ENCODE measurements at regions not wholly inside any gene's neighbourhood (a gene's known extent, or its start where the extent isn't known, plus 50 kb on each side); places are given as distances from the start of the nearest gene placed in this dataset.

DNA sequence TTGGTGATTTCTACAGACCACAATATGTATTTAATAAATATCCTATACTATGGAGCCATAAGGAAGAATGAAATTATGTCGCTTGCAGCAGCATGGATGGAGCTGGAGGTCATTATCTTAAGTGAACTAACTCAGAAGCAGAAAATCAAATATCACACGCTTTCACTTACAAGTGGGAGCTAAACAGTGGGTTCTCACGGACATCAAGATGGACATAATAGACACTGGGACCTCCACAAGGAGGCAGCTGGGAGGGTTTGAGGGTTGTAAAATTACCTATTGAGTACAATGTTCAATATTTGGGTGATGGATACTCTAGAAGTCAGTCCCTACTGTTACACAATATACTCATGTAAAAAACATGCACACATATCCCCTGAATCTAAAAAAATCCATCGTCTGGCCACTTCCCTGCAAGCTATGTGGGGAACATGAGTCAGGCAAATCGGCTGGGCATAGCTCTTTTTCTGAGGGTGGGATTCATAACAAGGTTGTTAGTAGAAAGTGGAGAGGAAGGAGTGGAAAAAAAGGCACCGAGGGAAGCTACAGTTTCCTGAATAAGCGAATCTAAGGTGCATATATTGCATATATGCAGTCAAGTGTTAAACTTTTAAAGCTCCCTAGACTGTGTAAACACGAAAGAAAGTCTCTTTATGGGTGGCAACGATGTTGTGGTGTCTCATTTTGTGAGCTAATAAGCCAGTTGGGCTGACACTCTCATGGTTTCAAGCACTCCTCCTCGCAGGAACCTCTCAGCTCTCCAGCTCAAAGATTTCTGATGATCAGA lies 135.2 kb upstream of the CPHXL start:
- Histone ChIP-seq H3K36me3 (ENCODE audit: insufficient read depth) (no peaks in the 10 kb centered on the region), H3K27me3 (ENCODE audit: insufficient read depth) (no peaks in the 10 kb centered on the region; the same call in 1 of the 2 replicates), H3K4me3 (no peak overlapping the region), H4K20me1 (replicated peaks; ENCODE audit: insufficient read depth) (peaks cover 3% of the 10 kb centered on the region; the same call in 1 of the 2 replicates), H3F3A (replicated peaks; ENCODE audit: low read depth) (no peaks in the 10 kb centered on the region), H3K4me1 (ENCODE audit: insufficient read depth) (0 out of 2 replicates have a peak, but pooled peaks cover under 1% of the 10 kb centered on the region), H3K27ac (ENCODE audit: low read depth) (no peak overlapping the region), H3K79me2 (replicated peaks; ENCODE audit: insufficient read depth) (no peaks in the 10 kb centered on the region), H3K9me2 (ENCODE audit: insufficient read depth) (no peaks in the 10 kb centered on the region), H2AFZ (no peak overlapping the region), H3K4me2 (no peak overlapping the region)
- no peak overlapping the region for H3K4me3 Mint-ChIP-seq
- H3K9me3 Mint-ChIP-seq, result peaks cover 44% of the 10 kb centered on the region
- no peak overlapping the region for H3K27ac Mint-ChIP-seq
- ATAC-seq, result no peak
- DNase-seq (ENCODE audit: low spot score), result no peak
- no peaks in the 10 kb centered on the region for H3K4me1 Mint-ChIP-seq
- no peak for TF ChIP-seq CREB1 (CRISPR knock-in tag; IDR thresholded peaks at IDR 0.05; ENCODE audit: low read depth)
- TF ChIP-seq EZH2 (IDR thresholded peaks at IDR 0.05; ENCODE audit: low read depth, unreplicated experiment), result no peak
- H3K36me3 Mint-ChIP-seq (ENCODE audit: low read depth), result no peaks in the 10 kb centered on the region
- peaks cover 4% of the 10 kb centered on the region for H3K27me3 Mint-ChIP-seq (ENCODE audit: insufficient read depth, low read depth, poor library complexity)

DNA sequence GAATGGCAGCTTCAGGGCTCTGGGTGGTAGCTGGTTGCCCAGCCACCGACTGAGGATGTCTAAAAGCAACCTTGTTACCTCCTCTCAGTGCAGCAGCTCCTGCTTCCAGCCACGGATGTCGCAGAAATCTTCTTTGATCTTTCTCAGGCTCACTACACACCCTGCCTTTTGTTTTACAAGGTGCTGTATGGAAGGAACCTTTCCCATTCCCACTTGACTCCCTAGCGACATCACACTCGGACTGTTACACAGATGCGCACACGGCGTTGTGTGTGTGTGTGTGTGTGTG lies 135.8 kb upstream of the CPHXL start:
- H3K9me3 Mint-ChIP-seq, result peaks cover 43% of the 10 kb centered on the region
- H3K4me3 Mint-ChIP-seq, result no peak overlapping the region
- Histone ChIP-seq H3K4me3 (no peak overlapping the region), H3K4me2 (no peak overlapping the region), H3F3A (replicated peaks; ENCODE audit: low read depth) (no peaks in the 10 kb centered on the region), H3K4me1 (ENCODE audit: insufficient read depth) (0 out of 2 replicates have a peak, but pooled peaks cover 3% of the 10 kb centered on the region), H3K9me2 (ENCODE audit: insufficient read depth) (no peaks in the 10 kb centered on the region), H3K27ac (ENCODE audit: low read depth) (no peak overlapping the region), H3K36me3 (ENCODE audit: insufficient read depth) (no peaks in the 10 kb centered on the region), H4K20me1 (replicated peaks; ENCODE audit: insufficient read depth) (peaks cover 3% of the 10 kb centered on the region; the same call in 1 of the 2 replicates), H2AFZ (no peak overlapping the region), H3K27me3 (ENCODE audit: insufficient read depth) (no peaks in the 10 kb centered on the region; the same call in 1 of the 2 replicates), H3K79me2 (replicated peaks; ENCODE audit: insufficient read depth) (no peaks in the 10 kb centered on the region)
- H3K4me1 Mint-ChIP-seq, result no peaks in the 10 kb centered on the region
- H3K27me3 Mint-ChIP-seq (ENCODE audit: insufficient read depth, low read depth, poor library complexity), result peaks cover 4% of the 10 kb centered on the region
- no peaks in the 10 kb centered on the region for H3K36me3 Mint-ChIP-seq (ENCODE audit: low read depth)
- ATAC-seq, result no peak
- H3K27ac Mint-ChIP-seq, result no peak overlapping the region
- no peak for DNase-seq (ENCODE audit: low spot score)
- TF ChIP-seq STAT1 (IDR thresholded peaks at IDR 0.05; ENCODE audit: unreplicated experiment), result no peak
- no peak for TF ChIP-seq CREB1 (CRISPR knock-in tag; IDR thresholded peaks at IDR 0.05; ENCODE audit: low read depth)
- TF ChIP-seq, protein P1, sequence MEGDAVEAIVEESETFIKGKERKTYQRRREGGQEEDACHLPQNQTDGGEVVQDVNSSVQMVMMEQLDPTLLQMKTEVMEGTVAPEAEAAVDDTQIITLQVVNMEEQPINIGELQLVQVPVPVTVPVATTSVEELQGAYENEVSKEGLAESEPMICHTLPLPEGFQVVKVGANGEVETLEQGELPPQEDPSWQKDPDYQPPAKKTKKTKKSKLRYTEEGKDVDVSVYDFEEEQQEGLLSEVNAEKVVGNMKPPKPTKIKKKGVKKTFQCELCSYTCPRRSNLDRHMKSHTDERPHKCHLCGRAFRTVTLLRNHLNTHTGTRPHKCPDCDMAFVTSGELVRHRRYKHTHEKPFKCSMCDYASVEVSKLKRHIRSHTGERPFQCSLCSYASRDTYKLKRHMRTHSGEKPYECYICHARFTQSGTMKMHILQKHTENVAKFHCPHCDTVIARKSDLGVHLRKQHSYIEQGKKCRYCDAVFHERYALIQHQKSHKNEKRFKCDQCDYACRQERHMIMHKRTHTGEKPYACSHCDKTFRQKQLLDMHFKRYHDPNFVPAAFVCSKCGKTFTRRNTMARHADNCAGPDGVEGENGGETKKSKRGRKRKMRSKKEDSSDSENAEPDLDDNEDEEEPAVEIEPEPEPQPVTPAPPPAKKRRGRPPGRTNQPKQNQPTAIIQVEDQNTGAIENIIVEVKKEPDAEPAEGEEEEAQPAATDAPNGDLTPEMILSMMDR (conservative IDR thresholded peaks at IDR 0.05; ENCODE audit: low read depth in 2 of 2), result no peak
- TF ChIP-seq, protein P2, sequence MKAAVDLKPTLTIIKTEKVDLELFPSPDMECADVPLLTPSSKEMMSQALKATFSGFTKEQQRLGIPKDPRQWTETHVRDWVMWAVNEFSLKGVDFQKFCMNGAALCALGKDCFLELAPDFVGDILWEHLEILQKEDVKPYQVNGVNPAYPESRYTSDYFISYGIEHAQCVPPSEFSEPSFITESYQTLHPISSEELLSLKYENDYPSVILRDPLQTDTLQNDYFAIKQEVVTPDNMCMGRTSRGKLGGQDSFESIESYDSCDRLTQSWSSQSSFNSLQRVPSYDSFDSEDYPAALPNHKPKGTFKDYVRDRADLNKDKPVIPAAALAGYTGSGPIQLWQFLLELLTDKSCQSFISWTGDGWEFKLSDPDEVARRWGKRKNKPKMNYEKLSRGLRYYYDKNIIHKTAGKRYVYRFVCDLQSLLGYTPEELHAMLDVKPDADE (IDR thresholded peaks at IDR 0.05), result no peak
- TF ChIP-seq NANOG (IDR thresholded peaks at IDR 0.05; ENCODE audit: borderline replicate concordance), result no peak
- no peak for TF ChIP-seq JUNB (IDR thresholded peaks at IDR 0.05; ENCODE audit: unreplicated experiment)
- TF ChIP-seq, protein P3, sequence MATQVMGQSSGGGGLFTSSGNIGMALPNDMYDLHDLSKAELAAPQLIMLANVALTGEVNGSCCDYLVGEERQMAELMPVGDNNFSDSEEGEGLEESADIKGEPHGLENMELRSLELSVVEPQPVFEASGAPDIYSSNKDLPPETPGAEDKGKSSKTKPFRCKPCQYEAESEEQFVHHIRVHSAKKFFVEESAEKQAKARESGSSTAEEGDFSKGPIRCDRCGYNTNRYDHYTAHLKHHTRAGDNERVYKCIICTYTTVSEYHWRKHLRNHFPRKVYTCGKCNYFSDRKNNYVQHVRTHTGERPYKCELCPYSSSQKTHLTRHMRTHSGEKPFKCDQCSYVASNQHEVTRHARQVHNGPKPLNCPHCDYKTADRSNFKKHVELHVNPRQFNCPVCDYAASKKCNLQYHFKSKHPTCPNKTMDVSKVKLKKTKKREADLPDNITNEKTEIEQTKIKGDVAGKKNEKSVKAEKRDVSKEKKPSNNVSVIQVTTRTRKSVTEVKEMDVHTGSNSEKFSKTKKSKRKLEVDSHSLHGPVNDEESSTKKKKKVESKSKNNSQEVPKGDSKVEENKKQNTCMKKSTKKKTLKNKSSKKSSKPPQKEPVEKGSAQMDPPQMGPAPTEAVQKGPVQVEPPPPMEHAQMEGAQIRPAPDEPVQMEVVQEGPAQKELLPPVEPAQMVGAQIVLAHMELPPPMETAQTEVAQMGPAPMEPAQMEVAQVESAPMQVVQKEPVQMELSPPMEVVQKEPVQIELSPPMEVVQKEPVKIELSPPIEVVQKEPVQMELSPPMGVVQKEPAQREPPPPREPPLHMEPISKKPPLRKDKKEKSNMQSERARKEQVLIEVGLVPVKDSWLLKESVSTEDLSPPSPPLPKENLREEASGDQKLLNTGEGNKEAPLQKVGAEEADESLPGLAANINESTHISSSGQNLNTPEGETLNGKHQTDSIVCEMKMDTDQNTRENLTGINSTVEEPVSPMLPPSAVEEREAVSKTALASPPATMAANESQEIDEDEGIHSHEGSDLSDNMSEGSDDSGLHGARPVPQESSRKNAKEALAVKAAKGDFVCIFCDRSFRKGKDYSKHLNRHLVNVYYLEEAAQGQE (IDR thresholded peaks at IDR 0.05; ENCODE audit: unreplicated experiment), result no peak
- no peak for TF ChIP-seq EZH2 (IDR thresholded peaks at IDR 0.05; ENCODE audit: low read depth, unreplicated experiment)
- no peak for TF ChIP-seq ZNF331 (CRISPR knock-in tag; IDR thresholded peaks at IDR 0.05; ENCODE audit: low read depth)

All from GM23338 (cell line).